HepG2 (cell line): ENCODE measurements at regions not wholly inside any gene's neighbourhood (a gene's known extent, or its start where the extent isn't known, plus 50 kb on each side); places are given as distances from the start of the nearest gene placed in this dataset.

Source experiments
- ATAC-seq: fragments of 200-7000 bp; cut with Tn5 transposase; 3 replicates; pipeline ENCODE4 v1.9.1; 2020; ENCODE audit warnings: mild to moderate bottlenecking, moderate library complexity
- BruUV-seq: library from RNA; stranded (reverse); fragments of 400-500 nt; replicated peaks from 2 replicates; lab custom pipeline; 2021; lab: Mats Ljungman, UMichigan
- CTCF ChIA-PET: fragments of 300-600 bp; formaldehyde crosslinking; extraction: SDS; loops from one replicate; lab custom pipeline; 2021; ENCODE audit warnings: low total read pairs, inconsistent platforms, low intra/inter-chr PET ratio; lab: Yijun Ruan, JAX
- POLR2A ChIA-PET: fragments of 350-600 bp; sonication (Branson Sonifier 250); formaldehyde crosslinking; loops from one replicate; lab custom pipeline; 2020; ENCODE audit warnings: antibody characterized with exemption, inconsistent platforms; lab: Yijun Ruan, JAX
- DNase-seq: peaks from one replicate; pipeline ENCODE4 v3.0.0-alpha.2; 2015; ENCODE audit warnings: low spot score
- FAIRE-seq: peaks from 3 replicates; lab custom pipeline; 2011; peaks lifted over from hg19 to GRCh38; lab: Jason Lieb, UNC
- H2AFZ ChIP-seq: one replicate; pipeline ENCODE4 v1.6.1; 2011; ENCODE audit warnings: low read length, inconsistent platforms
- H3K27ac ChIP-seq: fragments of 300-600 bp; 3 replicates; pipeline ENCODE4 v1.8.0; 2011; ENCODE audit warnings: mixed run types, mild to moderate bottlenecking, mixed read lengths, low read length, inconsistent platforms; ENCODE audit not compliant: insufficient read depth; ENCODE audit errors: extremely low read length
- H3K27me3 ChIP-seq, 2 experiments: fragments of 200-600 bp in 1 of 2; 2 replicates in 1 of 2; 3 replicates in 1 of 2; pipeline versions ENCODE4 v1.6.0 to v1.8.0; 2011; ENCODE audit warnings: low read length in 2 of 2, mild to moderate bottlenecking in 2 of 2, moderate library complexity in 2 of 2, inconsistent platforms in 1 of 2; ENCODE audit not compliant: insufficient read depth in 2 of 2, control insufficient read depth in 1 of 2
- H3K36me3 ChIP-seq, 2 experiments: fragments of 200-600 bp in 1 of 2; replicated peaks in 1 of 2; 2 replicates in 1 of 2; 3 replicates in 1 of 2; pipeline versions ENCODE4 v1.5.1 to v1.8.0; 2011; ENCODE audit warnings: low read length in 2 of 2, inconsistent platforms in 1 of 2; ENCODE audit not compliant: insufficient read depth in 2 of 2, control insufficient read depth in 1 of 2
- H3K4me1 ChIP-seq: 2 replicates; pipeline ENCODE4 v1.5.1; 2012; ENCODE audit warnings: low read length, inconsistent platforms; ENCODE audit not compliant: insufficient read depth
- H3K4me2 ChIP-seq: 2 replicates; pipeline ENCODE4 v1.6.0; 2011; ENCODE audit warnings: low read depth, low read length, inconsistent platforms
- H3K4me3 ChIP-seq, 3 experiments: fragments of 200-600 bp in 1 of 3; sonication (generic), shearing (Covaris generic) in 1 of 3; replicated peaks in 1 of 3; 2 replicates each; pipeline ENCODE4 v1.5.1; 2011 to 2016; ENCODE audit warnings: low read length in 3 of 3, inconsistent platforms in 2 of 3, low read depth in 2 of 3, mild to moderate bottlenecking in 2 of 3, control low read depth in 1 of 3, mixed read lengths in 1 of 3; ENCODE audit not compliant: insufficient read depth in 1 of 3
- H3K79me2 ChIP-seq: one replicate; pipeline ENCODE4 v1.6.1; 2011; ENCODE audit warnings: low read length, inconsistent platforms; ENCODE audit not compliant: insufficient read depth
- H3K9ac ChIP-seq: 2 replicates; pipeline ENCODE4 v1.6.0; 2011; ENCODE audit warnings: mild to moderate bottlenecking, low read depth, low read length, inconsistent platforms; ENCODE audit not compliant: insufficient read depth
- H3K9me3 ChIP-seq: 2 replicates; pipeline ENCODE4 v1.5.1; 2012; ENCODE audit warnings: mild to moderate bottlenecking, low read length
- H4K20me1 ChIP-seq: 2 replicates; pipeline ENCODE4 v1.6.0; 2011; ENCODE audit warnings: inconsistent platforms, mild to moderate bottlenecking, low read length, moderate library complexity; ENCODE audit not compliant: insufficient read depth
- HOXD1 ChIP-seq: sonication (generic); formaldehyde crosslinking; IDR thresholded peaks from 2 replicates; pipeline ENCODE4 v1.5.0; 2020; ENCODE audit warnings: missing genetic modification reagents
- JUNB ChIP-seq: sonication (generic); formaldehyde crosslinking; IDR thresholded peaks from 2 replicates; pipeline ENCODE4 v1.8.0; 2022; ENCODE audit warnings: missing genetic modification reagents, mild to moderate bottlenecking, borderline replicate concordance
- LCORL ChIP-seq, 2 experiments: fragments of 450-650 bp in 1 of 2; sonication (generic) in 1 of 2; formaldehyde crosslinking in 1 of 2; IDR thresholded peaks; 2 replicates each; pipeline versions ENCODE4 v1.5.0 to v1.6.1; 2017 to 2020; ENCODE audit warnings: antibody characterized with exemption in 1 of 2, missing genetic modification reagents in 1 of 2
- SMAD9 ChIP-seq: sonication (generic); formaldehyde crosslinking; IDR thresholded peaks from 2 replicates; pipeline ENCODE4 v1.5.1; 2020; ENCODE audit warnings: mild to moderate bottlenecking, missing genetic modification reagents
- ZNF224 ChIP-seq: sonication (generic); formaldehyde crosslinking; IDR thresholded peaks from 2 replicates; pipeline ENCODE4 v1.5.0; 2020; ENCODE audit warnings: mild to moderate bottlenecking, missing genetic modification reagents
- WGBS: methylation state at CpG from one replicate; pipeline ENCODE4 v1.1.6; 2017; ENCODE audit warnings: low lambda C conversion rate; 5-methylcytosine and 5-hydroxymethylcytosine counted together
- in situ Hi-C: cut with HindIII; loops from 2 replicates; pipeline ENCODE4 v1.10.0; 2017; ENCODE audit warnings: low pct_unique_long_range_greater_than_20kb; ENCODE audit not compliant: extremely low pct_ligation_motif_present
- intact Hi-C: fragments of 100-400 bp; cut with micrococcal nuclease; formaldehyde crosslinking; loops from one replicate; pipeline ENCODE4 v1.10.0; 2022; ENCODE audit not compliant: unreplicated experiment
- TF ChIP-seq, protein P1 (sequence below): IDR thresholded peaks from 2 replicates; pipeline ENCODE4 v1.4.0; 2020; ENCODE audit warnings: mild to moderate bottlenecking, missing genetic modification reagents
- TF ChIP-seq, protein P2 (sequence below): sonication (generic); formaldehyde crosslinking; conservative IDR thresholded peaks from 2 replicates; pipeline ENCODE4 v1.5.0; 2020; ENCODE audit warnings: missing genetic modification reagents
- TF ChIP-seq, protein P3 (sequence below): IDR thresholded peaks from 2 replicates; pipeline ENCODE4 v1.6.1; 2016; ENCODE audit warnings: low read depth, control low read depth

DNA sequence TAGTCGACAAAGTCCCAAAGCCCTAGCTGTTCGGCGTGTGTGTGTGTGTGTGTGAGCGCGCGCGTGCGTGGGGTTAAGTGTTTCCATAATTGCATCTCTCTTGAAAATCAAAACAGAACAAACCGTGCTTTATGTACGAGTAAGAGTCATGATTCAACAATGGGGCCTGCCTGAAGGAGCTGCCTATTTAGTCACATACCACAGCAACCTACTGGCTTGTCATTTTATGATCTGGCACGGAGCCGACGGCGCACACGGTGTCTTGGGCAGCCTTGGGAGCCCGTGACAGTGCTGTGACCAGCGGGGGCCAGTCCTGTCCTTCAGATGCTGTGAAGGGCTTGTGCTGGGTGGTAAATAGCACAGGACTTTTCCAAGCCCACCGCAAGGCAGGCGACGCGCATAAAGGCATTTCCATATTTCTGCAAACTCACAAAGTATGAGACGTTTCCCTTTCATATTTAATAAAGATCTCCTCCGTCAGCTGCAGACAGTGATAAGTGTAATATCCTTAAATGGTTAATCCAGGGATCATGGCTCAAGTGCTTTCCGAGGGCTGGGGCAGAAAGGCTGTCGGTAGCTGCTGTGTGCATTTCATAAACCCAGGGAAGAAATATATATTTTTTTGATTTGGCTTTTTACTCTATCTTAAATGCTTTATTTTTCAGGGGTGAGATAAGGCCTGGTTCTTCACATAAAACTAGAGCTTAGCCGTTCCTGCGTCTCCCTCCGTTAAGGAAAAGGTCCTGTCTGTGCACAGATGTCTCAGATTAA lies 270.2 kb upstream of the IRX1 start:
- H2AFZ ChIP-seq: no peak overlapping the region
- no peak for FAIRE-seq
- peak; percentile 20; the same call in 2 of the 3 replicates for ATAC-seq
- TF ChIP-seq ZNF224 (CRISPR knock-in tag) (no peak), SMAD9 (CRISPR knock-in tag) (no peak)
- H3K27me3 ChIP-seq: no peaks in the 10 kb centered on the region; a peak in 1 of 5 replicates
- no peaks in the 10 kb centered on the region for H3K79me2 ChIP-seq
- no peak overlapping the region for H3K9ac ChIP-seq
- WGBS: 50% methylated on average over 23 of the region's 28 CpGs
- intact Hi-C loops (no loop called here), in situ Hi-C loops (no loop called here)
- H3K27ac ChIP-seq: no peak overlapping the region
- H3K4me1 ChIP-seq: no peaks in the 10 kb centered on the region
- CTCF ChIA-PET: no interaction called here
- BruUV-seq: no TSS peak
- no peak overlapping the region for H3K4me3 ChIP-seq
- H3K36me3 ChIP-seq: no peaks in the 10 kb centered on the region
- POLR2A ChIA-PET: no interaction called here
- peaks cover 19% of the 10 kb centered on the region for H3K9me3 ChIP-seq
- H3K4me2 ChIP-seq: no peak overlapping the region
- H4K20me1 ChIP-seq: no peaks in the 10 kb centered on the region
- DNase-seq: no peak

DNA sequence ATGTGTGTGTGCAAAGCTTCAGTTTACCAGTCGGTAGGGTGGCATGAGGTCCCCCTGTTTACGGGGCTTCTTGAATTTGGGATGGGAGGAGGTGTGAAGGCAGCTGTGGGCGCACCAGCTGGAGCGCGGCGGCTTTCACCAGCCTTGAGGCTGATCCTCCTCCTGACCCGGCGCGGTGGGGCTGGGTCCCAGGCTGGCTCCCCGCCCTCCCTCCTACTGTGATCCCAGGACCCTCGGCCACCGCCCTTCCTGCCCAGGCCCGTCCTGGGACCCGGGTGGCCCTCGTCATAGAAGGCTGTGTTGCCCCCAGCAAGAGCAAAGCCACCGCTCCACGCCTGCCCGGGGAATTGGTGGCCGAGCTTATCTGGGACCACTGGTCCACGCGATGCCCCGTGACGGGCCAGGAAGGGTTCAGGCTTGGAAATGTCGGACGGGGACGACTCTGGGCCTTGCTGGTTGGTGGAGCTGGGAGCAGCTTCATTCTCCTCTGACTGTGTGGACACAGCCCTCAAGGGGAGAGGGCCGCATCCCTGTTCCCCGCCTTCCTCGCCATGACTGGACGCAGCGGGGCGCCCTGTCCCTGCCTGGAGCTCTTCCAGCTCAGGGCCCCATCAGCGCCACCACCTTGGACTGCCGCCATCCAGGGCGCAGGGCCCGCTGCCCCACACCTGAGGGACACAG lies 271.1 kb upstream of the IRX1 start:
- in situ Hi-C loops: no loop called here
- DNase-seq: no peak
- TF ChIP-seq LCORL (IDR thresholded peaks at IDR 0.05) (no peak), LCORL (CRISPR knock-in tag; IDR thresholded peaks at IDR 0.05) (no peak), JUNB (CRISPR knock-in tag) (no peak), HOXD1 (no peak)
- TF ChIP-seq, protein P1, sequence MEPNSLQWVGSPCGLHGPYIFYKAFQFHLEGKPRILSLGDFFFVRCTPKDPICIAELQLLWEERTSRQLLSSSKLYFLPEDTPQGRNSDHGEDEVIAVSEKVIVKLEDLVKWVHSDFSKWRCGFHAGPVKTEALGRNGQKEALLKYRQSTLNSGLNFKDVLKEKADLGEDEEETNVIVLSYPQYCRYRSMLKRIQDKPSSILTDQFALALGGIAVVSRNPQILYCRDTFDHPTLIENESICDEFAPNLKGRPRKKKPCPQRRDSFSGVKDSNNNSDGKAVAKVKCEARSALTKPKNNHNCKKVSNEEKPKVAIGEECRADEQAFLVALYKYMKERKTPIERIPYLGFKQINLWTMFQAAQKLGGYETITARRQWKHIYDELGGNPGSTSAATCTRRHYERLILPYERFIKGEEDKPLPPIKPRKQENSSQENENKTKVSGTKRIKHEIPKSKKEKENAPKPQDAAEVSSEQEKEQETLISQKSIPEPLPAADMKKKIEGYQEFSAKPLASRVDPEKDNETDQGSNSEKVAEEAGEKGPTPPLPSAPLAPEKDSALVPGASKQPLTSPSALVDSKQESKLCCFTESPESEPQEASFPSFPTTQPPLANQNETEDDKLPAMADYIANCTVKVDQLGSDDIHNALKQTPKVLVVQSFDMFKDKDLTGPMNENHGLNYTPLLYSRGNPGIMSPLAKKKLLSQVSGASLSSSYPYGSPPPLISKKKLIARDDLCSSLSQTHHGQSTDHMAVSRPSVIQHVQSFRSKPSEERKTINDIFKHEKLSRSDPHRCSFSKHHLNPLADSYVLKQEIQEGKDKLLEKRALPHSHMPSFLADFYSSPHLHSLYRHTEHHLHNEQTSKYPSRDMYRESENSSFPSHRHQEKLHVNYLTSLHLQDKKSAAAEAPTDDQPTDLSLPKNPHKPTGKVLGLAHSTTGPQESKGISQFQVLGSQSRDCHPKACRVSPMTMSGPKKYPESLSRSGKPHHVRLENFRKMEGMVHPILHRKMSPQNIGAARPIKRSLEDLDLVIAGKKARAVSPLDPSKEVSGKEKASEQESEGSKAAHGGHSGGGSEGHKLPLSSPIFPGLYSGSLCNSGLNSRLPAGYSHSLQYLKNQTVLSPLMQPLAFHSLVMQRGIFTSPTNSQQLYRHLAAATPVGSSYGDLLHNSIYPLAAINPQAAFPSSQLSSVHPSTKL (CRISPR knock-in tag): no peak
- TF ChIP-seq, protein P2, sequence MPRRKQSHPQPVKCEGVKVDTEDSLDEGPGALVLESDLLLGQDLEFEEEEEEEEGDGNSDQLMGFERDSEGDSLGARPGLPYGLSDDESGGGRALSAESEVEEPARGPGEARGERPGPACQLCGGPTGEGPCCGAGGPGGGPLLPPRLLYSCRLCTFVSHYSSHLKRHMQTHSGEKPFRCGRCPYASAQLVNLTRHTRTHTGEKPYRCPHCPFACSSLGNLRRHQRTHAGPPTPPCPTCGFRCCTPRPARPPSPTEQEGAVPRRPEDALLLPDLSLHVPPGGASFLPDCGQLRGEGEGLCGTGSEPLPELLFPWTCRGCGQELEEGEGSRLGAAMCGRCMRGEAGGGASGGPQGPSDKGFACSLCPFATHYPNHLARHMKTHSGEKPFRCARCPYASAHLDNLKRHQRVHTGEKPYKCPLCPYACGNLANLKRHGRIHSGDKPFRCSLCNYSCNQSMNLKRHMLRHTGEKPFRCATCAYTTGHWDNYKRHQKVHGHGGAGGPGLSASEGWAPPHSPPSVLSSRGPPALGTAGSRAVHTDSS: no peak
- TF ChIP-seq, protein P3, sequence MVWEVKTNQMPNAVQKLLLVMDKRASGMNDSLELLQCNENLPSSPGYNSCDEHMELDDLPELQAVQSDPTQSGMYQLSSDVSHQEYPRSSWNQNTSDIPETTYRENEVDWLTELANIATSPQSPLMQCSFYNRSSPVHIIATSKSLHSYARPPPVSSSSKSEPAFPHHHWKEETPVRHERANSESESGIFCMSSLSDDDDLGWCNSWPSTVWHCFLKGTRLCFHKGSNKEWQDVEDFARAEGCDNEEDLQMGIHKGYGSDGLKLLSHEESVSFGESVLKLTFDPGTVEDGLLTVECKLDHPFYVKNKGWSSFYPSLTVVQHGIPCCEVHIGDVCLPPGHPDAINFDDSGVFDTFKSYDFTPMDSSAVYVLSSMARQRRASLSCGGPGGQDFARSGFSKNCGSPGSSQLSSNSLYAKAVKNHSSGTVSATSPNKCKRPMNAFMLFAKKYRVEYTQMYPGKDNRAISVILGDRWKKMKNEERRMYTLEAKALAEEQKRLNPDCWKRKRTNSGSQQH: no peak

More for the DNA sequence above, 271.1 kb upstream of the IRX1 start:
- CTCF ChIA-PET: no interaction called here
- Histone ChIP-seq H3K9ac (no peak overlapping the region), H3K36me3 (no peaks in the 10 kb centered on the region), H3K79me2 (no peaks in the 10 kb centered on the region), H4K20me1 (no peaks in the 10 kb centered on the region), H2AFZ (no peak overlapping the region), H3K4me1 (no peaks in the 10 kb centered on the region), H3K9me3 (peaks cover 19% of the 10 kb centered on the region), H3K27me3 (no peaks in the 10 kb centered on the region; a peak in 2 of 5 replicates), H3K27ac (no peak overlapping the region), H3K4me2 (no peak overlapping the region), H3K4me3 (no peak overlapping the region)
- POLR2A ChIA-PET: no interaction called here
- WGBS: 71% methylated on average over 17 of the region's 36 CpGs
- intact Hi-C loops: no loop called here
- FAIRE-seq: no peak
- ATAC-seq: peak; percentile 74
- no TSS peak for BruUV-seq
